HG02938 (cell line): ENCODE measurements at regions not wholly inside any gene's neighbourhood (a gene's known extent, or its start where the extent isn't known, plus 50 kb on each side); places are given as distances from the start of the nearest gene placed in this dataset.

Source experiments
- ATAC-seq: cut with Tn5 transposase; IDR thresholded peaks from one replicate; pipeline ENCODE4 v1.9.1; 2021; ENCODE audit warnings: mild to moderate bottlenecking, moderate library complexity; ENCODE audit not compliant: unreplicated experiment

DNA sequence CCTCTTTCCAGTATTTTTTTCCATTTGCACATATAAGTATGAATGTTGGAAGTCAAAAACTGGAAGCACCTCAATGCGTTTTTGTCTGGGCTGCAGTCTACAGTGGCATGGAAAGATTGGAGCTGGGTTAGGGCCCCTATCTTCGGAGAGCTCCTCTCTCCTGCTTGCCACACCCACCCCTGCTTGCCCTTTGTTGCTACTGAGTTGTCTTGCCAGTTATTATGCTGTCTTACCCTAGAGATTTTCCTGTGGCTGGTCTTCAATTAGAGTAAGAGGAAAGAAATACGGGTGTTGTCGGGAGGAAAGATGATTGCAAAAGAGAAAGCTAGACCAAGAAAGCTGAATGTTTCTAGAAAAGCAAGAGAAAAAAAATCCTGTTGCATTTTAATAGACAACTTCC, 228.9 kb upstream of the CELF2 start:
- ATAC-seq: no peak

DNA sequence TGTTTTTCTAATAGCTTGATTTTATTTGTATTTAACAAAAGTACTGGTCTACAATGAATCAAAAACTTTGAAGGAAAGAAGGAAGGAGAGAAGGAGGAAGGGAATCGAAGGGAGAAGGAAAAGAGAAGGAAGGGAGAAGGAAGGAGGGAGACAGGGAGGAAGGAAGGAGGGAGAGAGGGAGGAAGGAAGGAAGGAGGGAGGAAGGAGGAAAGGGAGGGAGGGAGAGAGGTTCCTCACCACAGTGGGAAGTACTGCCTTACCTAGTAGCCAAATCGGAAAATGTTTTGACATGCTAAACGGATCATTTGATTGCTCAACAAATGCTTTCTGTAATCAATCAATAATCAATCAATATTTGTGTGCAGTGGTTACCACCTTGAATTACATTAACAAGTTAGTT, 225.8 kb upstream of the CELF2 start:
- ATAC-seq: no peak

DNA sequence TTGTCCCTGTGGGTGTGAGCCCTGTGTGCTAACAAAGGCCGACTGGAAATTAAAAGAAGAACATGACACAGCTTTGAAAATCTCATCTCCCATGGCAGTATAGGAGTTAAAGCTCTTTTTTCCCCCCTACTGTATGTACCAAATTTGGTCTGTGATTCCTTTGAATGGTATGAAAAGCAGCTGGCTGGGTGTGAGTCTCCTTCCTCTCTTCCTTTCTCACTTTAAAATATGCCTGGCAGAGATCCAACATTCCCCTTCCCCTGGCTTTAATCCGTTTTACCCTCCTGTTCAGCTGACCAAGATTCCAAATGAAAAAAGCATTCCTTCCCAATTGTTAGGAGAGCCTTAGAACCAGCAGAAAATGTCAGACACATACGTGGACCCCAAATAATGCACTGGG, 225.0 kb upstream of the CELF2 start:
- no peak for ATAC-seq

DNA sequence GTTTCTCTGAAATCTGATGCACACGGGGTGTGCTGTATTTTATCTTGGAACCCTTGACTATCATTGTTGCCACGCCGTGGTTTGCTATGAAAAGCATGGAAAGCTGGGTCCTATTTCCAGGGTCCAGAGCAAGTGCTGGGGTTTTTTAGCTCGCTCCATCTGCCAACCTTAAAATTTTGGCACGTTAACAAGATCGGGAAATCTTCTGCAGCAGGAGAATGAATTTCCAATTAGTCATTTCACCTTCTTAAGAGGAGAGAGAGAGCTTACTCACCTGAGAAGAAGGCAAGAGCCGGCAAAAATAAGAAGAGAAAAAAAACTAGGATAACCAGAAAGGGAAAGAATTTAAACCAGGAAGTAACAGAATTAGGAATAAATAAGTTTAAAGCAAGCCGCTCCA, 223.6 kb upstream of the CELF2 start:
- ATAC-seq: no peak

DNA sequence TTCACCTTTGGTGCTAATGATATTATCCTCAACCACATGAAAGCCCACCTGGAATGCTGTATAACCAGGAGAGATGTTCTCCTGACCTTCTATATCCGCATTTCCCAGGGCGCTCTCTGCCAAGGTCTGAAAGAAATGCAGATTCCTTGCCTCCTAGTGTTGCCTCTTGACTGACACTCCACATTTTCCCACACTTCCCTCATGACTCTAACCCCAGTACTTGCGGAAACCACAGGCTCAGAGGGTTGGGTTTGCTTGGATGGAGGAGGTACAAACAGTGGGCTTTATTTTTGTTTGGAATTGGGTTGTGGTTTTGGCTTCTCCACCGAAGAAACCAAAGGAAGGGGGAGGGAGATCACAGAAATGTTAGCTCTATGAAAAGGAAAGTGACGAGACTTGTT, 222.9 kb upstream of the CELF2 start:
- ATAC-seq: no peak

DNA sequence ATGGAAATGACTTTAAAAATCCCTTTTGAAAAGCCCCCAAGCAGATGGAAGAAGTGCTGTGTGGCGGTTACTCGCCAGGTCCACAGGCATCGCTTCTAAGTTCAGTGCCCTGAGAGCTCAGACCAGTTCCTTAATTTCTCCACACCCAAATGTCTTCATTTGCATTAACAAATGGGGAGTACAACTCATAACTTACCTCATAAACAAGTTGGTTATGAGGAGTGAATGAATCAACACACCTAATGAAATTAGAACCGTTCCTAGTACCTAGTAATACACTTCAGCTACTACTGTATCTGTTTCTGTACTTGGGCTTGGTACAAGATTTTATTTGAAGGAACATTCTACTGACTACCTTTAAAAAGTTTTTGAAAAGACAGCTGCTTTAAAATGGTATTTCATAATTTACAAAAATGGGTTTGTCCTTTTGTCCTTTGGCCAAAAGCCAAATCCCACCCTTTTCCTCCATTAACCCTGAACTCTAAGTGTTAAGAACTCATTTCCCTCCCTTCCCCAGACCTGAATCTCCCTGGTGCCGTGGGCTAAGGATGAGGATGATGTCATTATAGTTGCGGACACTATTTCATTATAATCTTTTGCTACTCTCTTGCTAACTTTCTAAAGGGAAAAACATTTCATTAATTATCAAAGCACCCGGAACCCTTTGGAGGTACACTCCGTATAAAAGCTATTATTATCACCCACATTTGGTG, 221.5 kb upstream of the CELF2 start:
- ATAC-seq: no peak

DNA sequence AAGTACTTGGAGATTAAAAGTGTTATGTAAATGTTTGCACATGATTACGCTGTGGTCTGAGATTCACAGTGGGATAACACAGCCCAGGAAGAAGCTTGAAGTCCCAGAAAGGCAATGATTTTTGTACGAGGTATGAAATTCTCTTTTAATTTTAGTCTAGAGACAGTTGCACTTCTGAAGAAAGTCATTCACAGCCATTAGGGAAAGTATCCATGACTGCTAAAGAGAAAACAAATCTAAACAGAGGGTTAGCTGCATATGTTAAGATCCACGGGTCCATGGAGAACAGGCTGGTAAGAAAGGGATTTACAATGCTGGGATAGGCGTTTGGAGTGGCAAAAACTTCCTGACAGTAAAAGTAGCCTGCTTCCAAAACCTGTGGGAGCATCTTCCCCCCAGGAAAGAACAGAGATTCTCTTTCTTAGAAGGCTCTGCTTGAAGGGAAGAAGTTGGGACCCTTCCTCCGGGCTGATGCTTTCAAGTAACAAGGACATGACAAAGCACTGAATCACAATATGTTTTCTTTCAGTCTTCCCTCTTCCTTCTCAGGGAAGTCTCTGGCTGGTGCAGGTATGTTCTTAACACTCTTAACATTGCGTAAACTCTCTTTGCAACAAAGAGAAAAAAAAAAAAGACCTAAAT, 220.8 kb upstream of the CELF2 start:
- no peak for ATAC-seq

DNA sequence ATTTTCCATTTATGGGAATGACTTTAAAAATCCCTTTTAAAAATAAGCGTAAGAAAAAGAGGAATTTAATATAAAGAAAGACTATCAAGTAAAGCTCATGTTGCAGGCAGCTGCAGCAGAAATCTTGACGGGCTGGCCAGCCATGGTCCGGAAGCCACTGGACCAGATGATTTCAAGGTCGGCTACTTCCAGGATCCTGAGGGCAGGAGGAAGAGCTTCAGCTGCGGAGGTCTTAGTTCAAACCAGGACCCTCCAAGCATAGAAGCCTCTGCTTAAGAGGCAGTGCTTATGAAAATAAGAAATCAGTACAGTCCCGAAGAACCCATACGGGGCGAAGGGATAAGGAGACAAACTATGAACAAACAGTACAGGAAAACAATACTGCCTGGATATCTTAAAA, 220.2 kb upstream of the CELF2 start:
- ATAC-seq: no peak

DNA sequence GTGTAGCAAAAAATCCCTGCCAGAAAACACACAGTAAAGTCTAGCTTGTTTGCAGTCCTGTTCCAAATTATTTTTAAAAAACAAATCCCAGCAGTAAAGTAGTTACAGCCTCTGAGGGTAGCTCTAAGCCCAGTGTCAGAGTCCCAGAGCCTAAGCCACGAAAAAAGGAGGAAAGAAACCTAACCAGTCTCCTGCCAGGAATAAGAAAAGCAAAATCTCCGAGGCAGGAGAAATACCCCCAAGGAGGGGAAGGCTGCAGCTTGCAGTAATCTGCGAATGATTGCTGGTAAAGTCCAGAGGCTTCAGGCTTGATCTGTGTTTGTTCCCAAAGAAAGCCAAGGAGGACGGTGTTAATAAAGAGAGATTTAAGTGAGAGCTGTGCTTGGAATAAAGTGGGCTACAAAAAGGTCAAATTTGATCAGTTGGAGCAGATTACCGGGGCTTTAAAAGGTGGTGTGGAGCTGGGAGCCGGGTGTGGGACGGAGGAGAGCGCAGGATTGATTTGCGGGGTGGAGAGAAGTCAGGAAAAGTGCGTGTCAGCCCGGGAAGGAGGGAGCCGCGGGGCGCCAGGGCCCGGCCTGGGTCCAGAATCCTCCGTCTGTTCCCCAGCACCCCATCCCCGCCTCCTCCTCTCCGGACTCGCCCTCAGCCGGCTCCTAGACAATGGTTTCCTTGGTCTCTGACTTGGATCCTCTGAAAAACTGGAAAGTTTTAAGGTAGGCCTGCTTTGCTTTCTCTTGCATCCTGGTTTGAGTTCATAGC, 219.4 kb upstream of the CELF2 start:
- ATAC-seq: no peak

DNA sequence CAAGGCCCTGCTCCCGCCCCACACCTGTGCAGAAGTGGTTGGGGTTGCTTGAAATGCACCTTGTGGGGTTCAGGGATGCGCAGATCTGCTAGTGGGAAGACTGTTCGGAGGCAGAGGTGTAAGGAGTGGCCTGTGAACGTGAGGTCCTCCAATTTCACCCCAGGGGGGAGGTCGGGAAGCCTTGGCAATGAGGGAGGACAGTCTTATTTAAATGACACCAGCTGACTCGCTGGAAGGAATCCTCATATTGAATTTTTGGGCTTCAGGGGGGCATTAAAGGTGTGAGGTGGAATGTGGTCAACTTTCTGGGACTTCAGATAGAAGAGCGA, 218.8 kb upstream of the CELF2 start:
- no peak for ATAC-seq

DNA sequence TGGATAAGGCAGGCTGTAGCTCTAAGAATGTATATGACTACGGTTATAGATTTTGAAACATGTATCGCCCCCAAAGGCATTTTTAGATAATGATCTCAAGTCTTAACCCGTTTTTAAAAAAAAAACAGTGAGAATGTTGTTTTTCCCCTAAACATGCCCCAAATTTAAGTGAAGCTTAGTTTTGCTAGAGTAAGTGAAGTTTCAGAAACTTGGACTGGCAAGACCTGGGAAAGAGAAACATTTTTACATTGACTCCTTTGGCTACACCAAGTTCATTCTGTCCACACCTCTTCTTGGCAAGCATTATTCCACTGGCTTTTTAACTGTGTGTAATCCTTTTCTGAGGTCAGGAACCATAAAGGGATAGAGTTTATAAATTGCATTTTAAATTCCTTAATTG, 216.7 kb upstream of the CELF2 start:
- no peak for ATAC-seq

DNA sequence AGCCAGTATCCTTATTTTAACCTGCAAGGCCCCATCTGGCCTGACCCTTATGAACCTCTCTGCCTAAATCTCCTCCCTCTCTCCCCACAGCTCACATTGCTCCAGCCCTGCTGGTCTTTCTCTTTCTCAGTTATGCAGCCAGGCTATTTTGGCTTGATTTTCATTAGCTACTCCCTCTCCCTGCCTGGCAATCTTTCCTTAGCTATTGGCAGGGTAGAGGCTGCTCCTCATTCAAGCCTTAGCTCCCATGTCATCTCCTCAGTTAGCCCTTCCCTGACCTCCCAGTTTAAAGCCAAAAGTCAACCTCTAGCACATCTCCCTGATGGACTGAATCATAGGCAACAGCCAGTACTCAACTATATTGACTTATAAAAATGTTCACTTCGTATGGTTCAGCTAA, 214.4 kb upstream of the CELF2 start:
- no peak for ATAC-seq

DNA sequence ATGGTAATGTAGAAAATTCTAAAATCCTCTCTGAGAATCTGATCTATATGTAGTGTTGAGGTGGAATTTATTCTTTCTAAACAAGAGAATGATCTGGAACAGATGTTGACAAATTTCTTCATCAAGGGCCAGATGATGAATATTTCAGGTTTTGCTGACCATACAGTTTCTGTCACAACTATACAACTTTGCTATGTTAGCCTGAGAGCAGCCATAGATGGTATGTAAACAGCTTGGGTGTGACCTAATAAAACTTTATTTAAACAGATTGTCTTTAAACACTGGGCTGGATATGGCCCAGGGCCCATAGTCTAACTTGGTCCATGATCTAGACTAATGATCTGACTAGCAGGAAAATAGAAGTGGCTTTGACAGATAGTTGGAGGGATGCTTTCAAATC, 213.6 kb upstream of the CELF2 start:
- no peak for ATAC-seq

DNA sequence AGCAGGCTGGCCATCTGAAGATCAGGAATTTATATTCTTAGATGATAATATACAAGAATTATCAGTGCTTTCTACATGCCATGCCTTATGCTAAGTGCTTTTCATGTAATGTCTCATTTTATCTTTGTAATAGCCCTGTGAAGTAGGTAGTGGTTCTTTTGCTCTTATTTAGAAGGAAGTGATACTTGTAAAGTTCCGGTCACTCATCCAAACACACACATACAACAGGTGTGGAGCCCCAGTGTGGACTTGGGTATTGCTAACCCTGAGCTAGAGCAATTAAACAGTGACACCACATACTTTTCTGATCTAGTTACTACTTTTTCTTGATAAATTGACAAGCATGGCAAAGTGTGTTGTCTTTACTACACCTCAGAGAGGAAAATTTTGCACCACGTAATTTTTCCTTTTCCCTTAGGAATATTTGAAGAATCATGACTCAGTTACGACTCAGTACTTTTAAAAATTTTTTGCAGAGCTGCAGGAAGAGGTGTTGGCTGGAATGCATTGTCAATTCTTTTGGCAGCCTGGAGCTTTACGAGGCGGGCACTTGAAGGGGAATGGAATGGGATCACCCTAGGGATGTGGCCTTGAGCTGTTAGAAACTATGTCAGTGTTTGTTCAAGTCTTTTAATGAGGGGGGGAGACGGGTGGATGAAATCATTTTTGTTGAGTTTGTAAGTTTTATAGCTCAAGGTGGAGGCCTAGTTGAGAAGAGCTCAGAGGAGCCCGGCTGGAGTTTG, 212.5 kb upstream of the CELF2 start:
- ATAC-seq: no peak

DNA sequence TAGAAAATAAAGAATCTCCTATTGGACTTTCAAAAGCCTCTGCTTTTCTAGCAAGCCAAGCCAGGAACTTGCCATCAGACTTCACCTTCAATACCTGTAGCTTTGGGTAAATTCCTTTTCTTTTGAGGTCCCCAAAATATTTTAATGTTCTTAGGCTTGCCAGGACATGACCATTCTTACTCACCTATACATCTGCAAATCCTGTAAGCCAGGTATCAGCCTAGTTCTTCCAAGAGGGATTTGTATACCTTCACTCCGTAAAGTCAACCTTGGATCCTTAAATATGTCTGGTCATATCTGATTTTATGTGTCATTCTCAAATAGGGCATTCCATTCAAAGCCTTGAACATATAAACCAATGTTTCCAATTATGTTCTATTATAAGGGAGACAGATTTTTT, 210.6 kb upstream of the CELF2 start:
- ATAC-seq: no peak

DNA sequence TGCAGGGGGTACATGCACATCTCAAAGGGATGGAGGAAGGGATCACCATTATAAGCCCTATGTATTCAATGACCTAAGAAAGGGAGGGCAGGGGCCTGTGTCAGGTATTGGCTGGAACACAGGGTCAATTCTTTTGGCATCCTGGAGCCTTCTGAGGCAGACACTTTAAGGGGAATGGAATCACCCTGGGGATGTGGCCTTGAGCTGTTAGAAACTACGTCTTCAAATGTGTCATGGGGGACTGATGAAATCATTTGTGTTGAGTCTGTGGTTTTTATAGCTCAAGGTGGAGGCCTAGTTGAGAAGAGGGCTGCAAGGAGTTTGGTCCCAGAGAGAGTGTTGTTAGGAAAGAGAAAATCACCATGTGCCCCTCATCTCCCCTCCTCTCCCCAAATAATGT, 206.1 kb upstream of the CELF2 start:
- ATAC-seq: no peak

DNA sequence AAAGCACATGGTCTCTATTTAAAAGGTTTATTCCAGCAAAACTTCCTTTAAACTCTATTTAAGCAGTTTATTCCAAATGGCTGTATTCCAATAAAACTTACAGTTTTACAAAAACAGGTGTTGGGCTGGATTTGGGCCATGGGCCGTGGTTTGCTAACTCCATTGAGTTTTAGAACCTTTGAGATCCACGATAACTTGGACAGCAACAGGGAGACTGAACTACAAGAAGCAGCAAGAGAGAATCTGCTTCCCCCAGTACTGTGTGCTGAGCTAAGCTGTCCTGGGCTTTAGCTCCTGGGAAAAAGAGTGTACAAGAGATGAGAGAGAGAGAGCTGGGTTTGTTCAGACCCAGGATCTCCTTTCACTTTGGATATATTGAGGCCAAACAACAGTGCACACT, 204.0 kb upstream of the CELF2 start:
- ATAC-seq: no peak

DNA sequence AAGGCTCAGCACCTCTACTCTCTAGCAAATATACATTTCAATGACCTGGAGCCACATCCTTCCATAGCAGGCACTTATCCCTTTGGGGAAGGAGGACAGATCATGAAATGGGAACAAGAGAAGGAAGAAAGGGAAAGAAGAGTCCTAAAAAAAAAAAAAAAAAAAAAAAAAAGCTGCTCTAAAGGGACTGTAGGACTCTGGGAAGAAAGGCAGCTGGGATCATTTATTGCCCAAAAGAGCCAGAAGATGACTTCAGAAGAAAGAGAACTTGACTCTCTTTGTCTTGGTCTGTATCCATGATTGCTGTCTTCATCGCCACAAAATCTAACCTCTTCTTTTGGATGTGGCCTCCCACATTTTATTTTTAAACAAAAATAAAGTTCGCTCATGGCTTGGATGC, 203.6 kb upstream of the CELF2 start:
- ATAC-seq: no peak

DNA sequence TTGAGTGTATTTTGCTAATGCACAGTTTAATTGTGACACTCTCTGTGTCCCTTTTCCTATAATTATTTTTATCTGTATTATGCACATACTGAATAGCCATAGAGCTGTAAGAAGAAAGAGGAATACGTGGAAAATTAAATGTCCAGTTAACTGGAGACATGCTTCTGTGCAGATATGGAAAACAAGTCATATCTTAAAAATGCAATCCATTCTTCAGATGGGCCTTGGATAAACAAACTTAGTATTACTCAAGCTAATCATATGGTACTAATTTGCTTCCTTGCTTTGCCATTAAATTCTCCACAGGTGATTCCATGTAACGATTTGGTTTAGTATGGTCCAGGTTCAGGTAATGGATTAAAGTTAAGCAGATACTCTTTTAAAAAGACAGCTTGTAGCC, 201.2 kb upstream of the CELF2 start:
- no peak for ATAC-seq

DNA sequence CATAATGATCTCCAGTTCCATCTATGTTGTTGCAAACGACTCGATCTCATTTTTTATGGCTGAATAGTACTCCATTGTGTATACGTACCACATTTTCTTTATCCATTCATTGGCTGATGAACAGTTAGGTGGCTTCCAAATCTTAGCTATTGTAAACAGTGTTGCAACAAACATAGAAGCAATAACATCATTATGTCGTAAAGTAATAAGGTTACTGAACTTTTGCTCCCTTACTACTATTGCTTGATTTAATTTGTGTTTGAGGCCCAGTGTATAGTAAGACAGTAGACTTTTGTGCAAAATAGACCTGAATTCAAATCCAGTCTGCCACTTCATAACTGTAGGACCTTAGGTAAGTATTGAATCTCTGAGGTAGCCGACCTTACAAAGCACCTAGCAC, 200.1 kb upstream of the CELF2 start:
- ATAC-seq: no peak

DNA sequence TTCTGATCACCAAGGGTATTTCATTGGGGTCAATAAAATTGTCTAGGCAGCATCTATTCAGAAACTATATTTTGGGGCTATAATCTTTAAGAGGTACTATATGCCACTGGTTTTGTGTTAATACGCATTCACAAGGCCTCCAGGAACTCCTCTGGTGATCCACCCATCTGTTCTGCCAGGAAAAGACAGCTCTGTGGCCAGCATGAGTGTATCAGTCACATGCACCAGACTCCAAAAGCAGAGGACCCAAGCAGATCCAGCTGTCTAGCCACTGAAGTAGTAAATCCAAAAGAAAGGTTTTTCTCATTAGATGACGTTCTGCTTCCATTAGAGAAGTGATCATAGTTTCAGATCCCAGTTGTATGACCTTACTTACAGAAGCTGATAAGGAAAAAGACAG, 199.6 kb upstream of the CELF2 start:
- ATAC-seq: no peak
